ENCODE measurements at regions not wholly inside any gene's neighbourhood (a gene's known extent, or its start where the extent isn't known, plus 50 kb on each side); places are given as distances from the start of the nearest gene placed in this dataset.

GRCh38 chr13:99737481-99738245 is 233.9 kb downstream of the ZIC5 start:
- POLR2A ChIA-PET = no interaction called here
- no peak for TF ChIP-seq CTCF (IDR thresholded peaks at IDR 0.05)
- H3K4me1 Mint-ChIP-seq = peaks cover 16% of the 10 kb centered on the region
- H3K36me3 Mint-ChIP-seq (ENCODE audit: low read depth) = no peaks in the 10 kb centered on the region
- DNase-seq (no peak), ATAC-seq (ENCODE audit: low read depth) (no peak)
- no peaks in the 10 kb centered on the region for H3K9me3 Mint-ChIP-seq
- H3K27ac Mint-ChIP-seq = no peak overlapping the region
- CTCF ChIA-PET = no interaction called here
- H3K27me3 Mint-ChIP-seq = no peaks in the 10 kb centered on the region
- intact Hi-C loops (cut with micrococcal nuclease) = no loop called here
- H3K4me3 Mint-ChIP-seq = no peak overlapping the region

- Mint-ChIP-seq H3K36me3 (ENCODE audit: low read depth) (no peaks in the 10 kb centered on the region), H3K27me3 (no peaks in the 10 kb centered on the region), H3K4me3 (no peak overlapping the region), H3K9me3 (no peaks in the 10 kb centered on the region), H3K27ac (no peak overlapping the region), H3K4me1 (peaks cover 16% of the 10 kb centered on the region)
- ChIA-PET POLR2A (no interaction called here), CTCF (no interaction called here)
- DNase-seq (no peak), ATAC-seq (ENCODE audit: low read depth) (no peak)
- TF ChIP-seq CTCF (IDR thresholded peaks at IDR 0.05) = no peak
- intact Hi-C loops (cut with micrococcal nuclease) = no loop called here
Measured at GRCh38 chr13:99736541-99736940, 235.0 kb downstream of the ZIC5 start.

- DNase-seq (no peak), ATAC-seq (ENCODE audit: low read depth) (no peak)
- no peaks in the 10 kb centered on the region for H3K9me3 Mint-ChIP-seq
- CTCF ChIA-PET = no interaction called here
- TF ChIP-seq CTCF (IDR thresholded peaks at IDR 0.05) = no peak
- H3K36me3 Mint-ChIP-seq (ENCODE audit: low read depth) = no peaks in the 10 kb centered on the region
- H3K4me3 Mint-ChIP-seq = no peak overlapping the region
- intact Hi-C loops (cut with micrococcal nuclease) = no loop called here
- POLR2A ChIA-PET = no interaction called here
- no peaks in the 10 kb centered on the region for H3K27me3 Mint-ChIP-seq
- no peak overlapping the region for H3K27ac Mint-ChIP-seq
- H3K4me1 Mint-ChIP-seq = peaks cover 16% of the 10 kb centered on the region
Measured at GRCh38 chr13:99734013-99734693, 232.9 kb downstream of the TM9SF2 start.

DNA sequence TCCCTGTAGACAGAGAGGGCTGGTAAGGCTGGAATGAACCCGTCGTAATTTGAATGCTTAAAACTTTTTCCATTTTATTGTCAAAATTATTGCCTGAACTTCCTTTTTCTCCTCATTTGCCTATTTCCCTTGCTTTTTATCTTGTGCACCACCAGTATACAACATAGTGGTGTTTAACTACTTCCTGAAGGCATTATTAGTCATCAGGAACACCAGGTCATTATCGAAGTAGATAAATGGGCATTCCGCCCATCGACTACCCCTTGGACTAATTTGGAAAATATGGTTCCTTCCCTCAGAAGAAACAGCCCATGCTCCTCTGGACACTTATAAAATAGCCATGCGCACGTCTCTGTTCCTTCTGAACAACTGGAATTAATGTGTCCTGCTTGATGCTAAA is 232.1 kb downstream of the TM9SF2 start:
- no peaks in the 10 kb centered on the region for H3K27me3 Mint-ChIP-seq
- intact Hi-C loops (cut with micrococcal nuclease) = no loop called here
- ChIA-PET POLR2A (no interaction called here), CTCF (no interaction called here)
- no peak overlapping the region for H3K4me3 Mint-ChIP-seq
- H3K9me3 Mint-ChIP-seq = no peaks in the 10 kb centered on the region
- H3K4me1 Mint-ChIP-seq = peaks cover 11% of the 10 kb centered on the region
- ATAC-seq (ENCODE audit: low read depth) (no peak), DNase-seq (no peak)
- H3K27ac Mint-ChIP-seq = no peak overlapping the region
- no peaks in the 10 kb centered on the region for H3K36me3 Mint-ChIP-seq (ENCODE audit: low read depth)
- TF ChIP-seq CTCF (IDR thresholded peaks at IDR 0.05) = no peak

- DNase-seq = no peak
- H3K9me3 Mint-ChIP-seq = no peaks in the 10 kb centered on the region
- H3K4me3 Mint-ChIP-seq = no peak overlapping the region
- intact Hi-C loops (cut with micrococcal nuclease) = no loop called here
- H3K36me3 Mint-ChIP-seq (ENCODE audit: low read depth) = no peaks in the 10 kb centered on the region
- CTCF ChIA-PET = no interaction called here
- H3K4me1 Mint-ChIP-seq = peaks cover 8% of the 10 kb centered on the region
- no peak overlapping the region for H3K27ac Mint-ChIP-seq
- POLR2A ChIA-PET = no interaction called here
- ATAC-seq (ENCODE audit: low read depth) = no peak
- no peak for TF ChIP-seq CTCF (IDR thresholded peaks at IDR 0.05)
- no peaks in the 10 kb centered on the region for H3K27me3 Mint-ChIP-seq
Measured at GRCh38 chr13:99731747-99732146, 230.5 kb downstream of the TM9SF2 start.
